GM19351 (cell line): ENCODE measurements at regions not wholly inside any gene's neighbourhood (a gene's known extent, or its start where the extent isn't known, plus 50 kb on each side); places are given as distances from the start of the nearest gene placed in this dataset.
"Not testable (repeated sequence)": the region's sequence is repeated elsewhere in the genome, so short reads cannot be mapped to it uniquely, and the experiment has no call there.

Experiments
- ATAC-seq: cut with Tn5 transposase; IDR thresholded peaks from one replicate; pipeline ENCODE4 v1.9.1; 2021; ENCODE audit warnings: mild to moderate bottlenecking, moderate library complexity; ENCODE audit not compliant: unreplicated experiment

- ATAC-seq = peak; percentile 77
These were observed 789.6 kb upstream of the SLC8A1 start for GRCh38 chr2:41241325-41242000.

- ATAC-seq = no peak
These were observed 790.1 kb upstream of the SLC8A1 start for GRCh38 chr2:41242001-41242331.

- no peak for ATAC-seq
These were observed 779.7 kb upstream of the PKDCC start for GRCh38 chr2:41267929-41268659.

GRCh38 chr2:41283079-41283775 lies 764.6 kb upstream of the PKDCC start:
- no peak for ATAC-seq

- no peak for ATAC-seq
These were observed 754.3 kb upstream of the PKDCC start for GRCh38 chr2:41293491-41293890.

- no peak for ATAC-seq
These were observed 753.5 kb upstream of the PKDCC start for GRCh38 chr2:41294331-41294730.

- ATAC-seq = no peak
These were observed 734.7 kb upstream of the PKDCC start for GRCh38 chr2:41313082-41313481.

GRCh38 chr2:41314511-41315070 lies 733.2 kb upstream of the PKDCC start:
- no peak for ATAC-seq

GRCh38 chr2:41319437-41319836 lies 728.4 kb upstream of the PKDCC start:
- ATAC-seq = no peak

GRCh38 chr2:41320491-41320890 lies 727.3 kb upstream of the PKDCC start:
- no peak for ATAC-seq

- no peak for ATAC-seq
These were observed 726.5 kb upstream of the PKDCC start for GRCh38 chr2:41321351-41321750.

- ATAC-seq = no peak
These were observed 721.0 kb upstream of the PKDCC start for GRCh38 chr2:41326851-41327250.

- ATAC-seq = no peak
These were observed 718.8 kb upstream of the PKDCC start for GRCh38 chr2:41329040-41329439.

- no peak for ATAC-seq
These were observed 713.7 kb upstream of the PKDCC start for GRCh38 chr2:41334159-41334558.

GRCh38 chr2:41335573-41335972 lies 712.2 kb upstream of the PKDCC start:
- not testable (repeated sequence) for ATAC-seq

- no peak for ATAC-seq
These were observed 709.9 kb upstream of the PKDCC start for GRCh38 chr2:41337956-41338355.

- ATAC-seq = no peak
These were observed 703.3 kb upstream of the PKDCC start for GRCh38 chr2:41344529-41344928.

GRCh38 chr2:41353060-41353459 lies 694.8 kb upstream of the PKDCC start:
- ATAC-seq = no peak

GRCh38 chr2:41355794-41356193 lies 692.0 kb upstream of the PKDCC start:
- ATAC-seq = no peak

- no peak for ATAC-seq
These were observed 683.0 kb upstream of the PKDCC start for GRCh38 chr2:41364842-41365241.

- ATAC-seq = no peak
These were observed 671.9 kb upstream of the PKDCC start for GRCh38 chr2:41375901-41376300.

- ATAC-seq = no peak
These were observed 670.0 kb upstream of the PKDCC start for GRCh38 chr2:41377837-41378236.
